ENCODE measurements at regions not wholly inside any gene's neighbourhood (a gene's known extent, or its start where the extent isn't known, plus 50 kb on each side); places are given as distances from the start of the nearest gene placed in this dataset.

DNA sequence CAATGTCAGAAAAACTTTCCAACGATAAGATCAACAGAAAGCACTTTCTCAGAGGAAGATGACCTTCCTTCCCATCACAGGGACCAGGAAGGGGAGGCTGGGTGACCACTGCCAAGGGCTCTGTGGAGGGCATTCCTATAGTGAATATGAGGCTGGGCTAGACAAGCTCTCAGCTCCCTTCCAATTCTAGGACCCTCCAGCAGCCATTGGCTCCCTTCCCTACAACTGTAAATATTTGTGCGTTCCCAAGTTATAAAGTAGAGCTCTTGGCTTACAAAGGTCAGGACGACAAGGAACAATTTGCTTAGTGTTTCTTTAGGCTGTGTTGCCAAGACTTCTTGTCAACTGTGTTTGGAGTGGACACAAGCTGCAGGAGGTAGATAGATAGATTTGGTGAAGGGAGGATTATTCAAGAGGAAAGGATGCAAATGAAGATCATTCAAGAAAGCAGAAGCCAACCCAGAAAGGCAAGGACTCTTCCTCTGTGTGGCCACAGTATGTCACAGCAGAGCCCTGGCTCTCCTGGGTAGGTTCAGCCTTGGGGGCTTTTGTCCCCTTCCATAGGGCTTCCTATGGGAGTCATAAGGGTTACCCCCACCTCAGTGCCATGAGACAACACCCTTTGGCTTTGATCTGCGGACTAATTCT is 223.6 kb upstream of the TLE3 start:
- Histone ChIP-seq H3K27me3 (ENCODE audit: control insufficient read depth, insufficient read depth, low read length) (no peaks in the 10 kb centered on the region), H3K36me3 (ENCODE audit: control insufficient read depth, insufficient read depth, low read length) (no peaks in the 10 kb centered on the region), H3K4me3 (ENCODE audit: low read depth, low read length) (no peak overlapping the region)
- TF ChIP-seq, protein P1, sequence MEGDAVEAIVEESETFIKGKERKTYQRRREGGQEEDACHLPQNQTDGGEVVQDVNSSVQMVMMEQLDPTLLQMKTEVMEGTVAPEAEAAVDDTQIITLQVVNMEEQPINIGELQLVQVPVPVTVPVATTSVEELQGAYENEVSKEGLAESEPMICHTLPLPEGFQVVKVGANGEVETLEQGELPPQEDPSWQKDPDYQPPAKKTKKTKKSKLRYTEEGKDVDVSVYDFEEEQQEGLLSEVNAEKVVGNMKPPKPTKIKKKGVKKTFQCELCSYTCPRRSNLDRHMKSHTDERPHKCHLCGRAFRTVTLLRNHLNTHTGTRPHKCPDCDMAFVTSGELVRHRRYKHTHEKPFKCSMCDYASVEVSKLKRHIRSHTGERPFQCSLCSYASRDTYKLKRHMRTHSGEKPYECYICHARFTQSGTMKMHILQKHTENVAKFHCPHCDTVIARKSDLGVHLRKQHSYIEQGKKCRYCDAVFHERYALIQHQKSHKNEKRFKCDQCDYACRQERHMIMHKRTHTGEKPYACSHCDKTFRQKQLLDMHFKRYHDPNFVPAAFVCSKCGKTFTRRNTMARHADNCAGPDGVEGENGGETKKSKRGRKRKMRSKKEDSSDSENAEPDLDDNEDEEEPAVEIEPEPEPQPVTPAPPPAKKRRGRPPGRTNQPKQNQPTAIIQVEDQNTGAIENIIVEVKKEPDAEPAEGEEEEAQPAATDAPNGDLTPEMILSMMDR (IDR thresholded peaks at IDR 0.05; ENCODE audit: insufficient read depth, low read length, poor library complexity, severe bottlenecking), result no peak
- DNase-seq (ENCODE audit: low read depth), result no peak

GRCh38 chr15:70320482-70320881 is 222.8 kb upstream of the TLE3 start:
- Histone ChIP-seq H3K36me3 (ENCODE audit: control insufficient read depth, insufficient read depth, low read length) (no peaks in the 10 kb centered on the region), H3K4me3 (ENCODE audit: low read depth, low read length) (no peak overlapping the region), H3K27me3 (ENCODE audit: control insufficient read depth, insufficient read depth, low read length) (no peaks in the 10 kb centered on the region)
- no peak for DNase-seq (ENCODE audit: low read depth)
- TF ChIP-seq, protein P1 (IDR thresholded peaks at IDR 0.05; ENCODE audit: insufficient read depth, low read length, poor library complexity, severe bottlenecking), result no peak

GRCh38 chr15:70320077-70320476 is 222.4 kb upstream of the TLE3 start:
- Histone ChIP-seq H3K4me3 (ENCODE audit: low read depth, low read length) (no peak overlapping the region), H3K27me3 (ENCODE audit: control insufficient read depth, insufficient read depth, low read length) (no peaks in the 10 kb centered on the region), H3K36me3 (ENCODE audit: control insufficient read depth, insufficient read depth, low read length) (no peaks in the 10 kb centered on the region)
- no peak for DNase-seq (ENCODE audit: low read depth)
- TF ChIP-seq, protein P1 (IDR thresholded peaks at IDR 0.05; ENCODE audit: insufficient read depth, low read length, poor library complexity, severe bottlenecking), result no peak

- DNase-seq (ENCODE audit: low read depth), result no peak
Observed at GRCh38 chr15:70319466-70319865, 221.7 kb upstream of the TLE3 start.

GRCh38 chr15:70318594-70319465 is 221.1 kb upstream of the TLE3 start:
- Histone ChIP-seq H3K36me3 (ENCODE audit: control insufficient read depth, insufficient read depth, low read length) (no peaks in the 10 kb centered on the region), H3K4me3 (ENCODE audit: low read depth, low read length) (no peak overlapping the region), H3K27me3 (ENCODE audit: control insufficient read depth, insufficient read depth, low read length) (no peaks in the 10 kb centered on the region)
- TF ChIP-seq, protein P1 (IDR thresholded peaks at IDR 0.05; ENCODE audit: insufficient read depth, low read length, poor library complexity, severe bottlenecking), result no peak
- DNase-seq (ENCODE audit: low read depth), result no peak

More at GRCh38 chr15:70319466-70319865, 221.7 kb upstream of the TLE3 start:
- no peak overlapping the region for H3K4me3 ChIP-seq (ENCODE audit: low read depth, low read length)
- no peaks in the 10 kb centered on the region for H3K36me3 ChIP-seq (ENCODE audit: control insufficient read depth, insufficient read depth, low read length)
- TF ChIP-seq, protein P1 (IDR thresholded peaks at IDR 0.05; ENCODE audit: insufficient read depth, low read length, poor library complexity, severe bottlenecking), result no peak
- no peaks in the 10 kb centered on the region for H3K27me3 ChIP-seq (ENCODE audit: control insufficient read depth, insufficient read depth, low read length)
